B cell (primary cell): ENCODE measurements at regions not wholly inside any gene's neighbourhood (a gene's known extent, or its start where the extent isn't known, plus 50 kb on each side); places are given as distances from the start of the nearest gene placed in this dataset.
"Not testable (repeated sequence)": the region's sequence is repeated elsewhere in the genome, so short reads cannot be mapped to it uniquely, and the experiment has no call there.

Experiments
- ATAC-seq: fragments of 200-7000 bp; cut with Tn5 transposase; one replicate; pipeline ENCODE4 v1.10.0; 2021; ENCODE audit warnings: low read depth, mild to moderate bottlenecking, moderate number of reproducible peaks, moderate library complexity
- CTCF ChIA-PET: fragments of 350-600 bp; sonication (Branson Sonifier 250); formaldehyde crosslinking; loops from one replicate; lab custom pipeline; 2021; ENCODE audit warnings: antibody characterized with exemption, inconsistent platforms; lab: Charles Lee
- POLR2A ChIA-PET: fragments of 350-600 bp; sonication (Branson Sonifier 250); formaldehyde crosslinking; loops from one replicate; lab custom pipeline; 2021; ENCODE audit warnings: antibody characterized with exemption; lab: Charles Lee
- DNase-seq: peaks from one replicate; pipeline ENCODE4 v3.0.0; 2013
- H2AFZ ChIP-seq: 2 replicates; pipeline ENCODE4 v1.6.1; 2012; ENCODE audit warnings: mild to moderate bottlenecking, low read depth, low read length; ENCODE audit not compliant: insufficient read depth, poor library complexity, severe bottlenecking
- H3K27ac ChIP-seq, 2 donors: 1 replicate in 1 of 2; 2 replicates in 1 of 2; pipeline ENCODE4 v1.5.1; 2012 to 2013; ENCODE audit warnings: low read length in 2 of 2, mild to moderate bottlenecking in 2 of 2, moderate library complexity in 1 of 2
- H3K27me3 ChIP-seq, 4 experiments: fragments of 200-600 bp in 1 of 4; sonication (generic) in 1 of 4; replicated peaks in 1 of 4; 1 replicate in 2 of 4; 2 replicates in 2 of 4; pipeline versions ENCODE4 v1.6.1 to v1.7.0; 2013 to 2016; ENCODE audit warnings: low read length in 3 of 4, mild to moderate bottlenecking in 2 of 4, mixed read lengths in 1 of 4, moderate library complexity in 1 of 4; ENCODE audit not compliant: insufficient read depth in 4 of 4, control insufficient read depth in 3 of 4; ENCODE audit errors: control extremely low read depth in 1 of 4
- H3K36me3 ChIP-seq, 2 experiments: replicated peaks in 1 of 2; 1 replicate in 1 of 2; 2 replicates in 1 of 2; pipeline versions ENCODE4 v1.6.1 to v1.7.1; 2013; ENCODE audit warnings: low read length in 1 of 2; ENCODE audit not compliant: insufficient read depth in 2 of 2, control insufficient read depth in 1 of 2; ENCODE audit errors: control extremely low read depth in 1 of 2, extremely low read depth in 1 of 2
- H3K4me1 ChIP-seq, 2 donors: fragments of 200-600 bp in 1 of 2; sonication (generic) in 1 of 2; 1 replicate in 1 of 2; 2 replicates in 1 of 2; pipeline versions ENCODE4 v1.5.1 to v1.6.1; 2013 to 2017; ENCODE audit warnings: low read length in 2 of 2; ENCODE audit not compliant: control insufficient read depth in 2 of 2, insufficient read depth in 2 of 2
- H3K4me2 ChIP-seq: replicated peaks from 2 replicates; pipeline ENCODE3; 2012; ENCODE audit warnings: mild to moderate bottlenecking, low read depth, low read length; ENCODE audit not compliant: poor library complexity, severe bottlenecking
- H3K4me3 ChIP-seq, 5 experiments: fragments of 200-600 bp in 1 of 5; sonication (generic) in 1 of 5; 1 replicate in 3 of 5; 2 replicates in 2 of 5; pipeline versions ENCODE4 v1.5.1 to v1.7.0; 2011 to 2016; ENCODE audit warnings: low read length in 4 of 5, mild to moderate bottlenecking in 4 of 5, low read depth in 2 of 5, control low read depth in 1 of 5, moderate library complexity in 1 of 5; ENCODE audit not compliant: insufficient read depth in 1 of 5; ENCODE audit errors: control extremely low read depth in 1 of 5, extremely low read depth in 1 of 5
- H3K79me2 ChIP-seq: fragments of 200-600 bp; sonication (generic); one replicate; pipeline ENCODE4 v1.6.0; 2016; ENCODE audit warnings: low read length; ENCODE audit not compliant: control insufficient read depth, insufficient read depth
- H3K9ac ChIP-seq: fragments of 200-600 bp; sonication (generic); 2 replicates; pipeline ENCODE4 v1.6.1; 2017; ENCODE audit warnings: mild to moderate bottlenecking, low read length, moderate library complexity
- H3K9me3 ChIP-seq, 3 donors: one replicate each; pipeline versions ENCODE4 v1.6.1 to v1.7.1; 2013; ENCODE audit warnings: low read length in 2 of 3; ENCODE audit not compliant: control insufficient read depth in 2 of 3, insufficient read depth in 1 of 3; ENCODE audit errors: control extremely low read depth in 1 of 3
- H4K20me1 ChIP-seq: 2 replicates; pipeline ENCODE4 v1.6.0; 2012; ENCODE audit warnings: mild to moderate bottlenecking, low read length; ENCODE audit not compliant: insufficient read depth, control insufficient read depth, poor library complexity, severe bottlenecking
- H3K27ac Mint-ChIP-seq: one replicate; pipeline ENCODE4 v1.8.0; 2021; ENCODE audit warnings: mixed read lengths
- H3K27me3 Mint-ChIP-seq: one replicate; pipeline ENCODE4 v1.8.0; 2021; ENCODE audit warnings: mixed read lengths
- H3K4me1 Mint-ChIP-seq: one replicate; pipeline ENCODE4 v1.8.0; 2021; ENCODE audit warnings: mixed read lengths
- H3K4me3 Mint-ChIP-seq: one replicate; pipeline ENCODE4 v1.8.0; 2021; ENCODE audit warnings: mixed read lengths
- H3K9me3 Mint-ChIP-seq: one replicate; pipeline ENCODE4 v1.8.0; 2022; ENCODE audit warnings: mixed read lengths; ENCODE audit not compliant: insufficient read depth
- CTCF ChIP-seq: fragments of 200-600 bp; IDR thresholded peaks from one replicate; pipeline ENCODE4 v1.8.0; 2022; ENCODE audit warnings: antibody characterized with exemption, mild to moderate bottlenecking
- EZH2 ChIP-seq: IDR thresholded peaks from 2 replicates; pipeline ENCODE4 v1.6.1; 2012; ENCODE audit warnings: borderline replicate concordance, low read depth, mild to moderate bottlenecking, moderate library complexity, low read length; ENCODE audit not compliant: insufficient read depth, poor library complexity, severe bottlenecking
- WGBS: methylation state at CpG from one replicate; pipeline ENCODE4 v1.1.5; 2013; ENCODE audit warnings: missing lambda C conversion rate; ENCODE audit not compliant: insufficient coverage; 5-methylcytosine and 5-hydroxymethylcytosine counted together
- intact Hi-C: fragments of 100-400 bp; cut with micrococcal nuclease; formaldehyde crosslinking; loops from one replicate; pipeline ENCODE4 v1.10.0; 2022

GRCh38 chr22:36083056-36083455 is 54.4 kb upstream of the RBFOX2 start:
- ATAC-seq (no peak), DNase-seq (no peak)
- Histone ChIP-seq H3K9me3 (no peaks in the 10 kb centered on the region), H3K4me1 (peaks cover 0 to 3% of the 10 kb centered on the region in 2 donors), H3K27me3 (no peaks in the 10 kb centered on the region), H3K36me3 (no peaks in the 10 kb centered on the region), H3K79me2 (no peaks in the 10 kb centered on the region), H2AFZ (no peak overlapping the region), H3K9ac (no peak overlapping the region), H3K4me2 (no peak overlapping the region), H4K20me1 (no peaks in the 10 kb centered on the region), H3K27ac (no peak overlapping the region), H3K4me3 (no peak overlapping the region)
- Mint-ChIP-seq H3K9me3 (peaks cover 2% of the 10 kb centered on the region), H3K4me3 (no peak overlapping the region), H3K4me1 (no peaks in the 10 kb centered on the region), H3K27ac (no peak overlapping the region), H3K27me3 (peaks cover 6% of the 10 kb centered on the region)
- CTCF ChIA-PET: no interaction called here
- WGBS: 93% methylated on average over 8 of the region's 10 CpGs
- POLR2A ChIA-PET: no interaction called here
- intact Hi-C loops: no loop called here
- TF ChIP-seq EZH2 (no peak), CTCF (no peak)

GRCh38 chr22:36081023-36081431 is 52.4 kb upstream of the RBFOX2 start:
- DNase-seq: no peak
- 93% methylated on average over 6 of the region's 6 CpGs for WGBS
- H3K4me1 ChIP-seq: peaks cover 0 to under 1% of the 10 kb centered on the region in 2 donors
- Mint-ChIP-seq H3K27me3 (peaks cover 9% of the 10 kb centered on the region), H3K9me3 (peaks cover 2% of the 10 kb centered on the region), H3K27ac (no peak overlapping the region), H3K4me3 (no peak overlapping the region), H3K4me1 (no peaks in the 10 kb centered on the region)
- ChIA-PET POLR2A (no interaction called here), CTCF (no interaction called here)
- H3K9ac ChIP-seq: no peak overlapping the region
- H3K27ac ChIP-seq: no peak overlapping the region
- no peak for ATAC-seq
- intact Hi-C loops: no loop called here
- TF ChIP-seq CTCF (no peak), EZH2 (no peak)
- no peak overlapping the region for H3K4me2 ChIP-seq
- no peaks in the 10 kb centered on the region for H3K27me3 ChIP-seq
- H3K79me2 ChIP-seq: no peaks in the 10 kb centered on the region
- H3K4me3 ChIP-seq: no peak overlapping the region
- H2AFZ ChIP-seq: no peak overlapping the region
- H3K9me3 ChIP-seq: peaks cover 0 to under 1% (median 0%) of the 10 kb centered on the region in 3 donors
- no peaks in the 10 kb centered on the region for H4K20me1 ChIP-seq
- H3K36me3 ChIP-seq: no peaks in the 10 kb centered on the region

GRCh38 chr22:36080281-36080680 is 51.7 kb upstream of the RBFOX2 start:
- intact Hi-C loops, H3K9ac ChIP-seq, H3K36me3 ChIP-seq, H3K4me3 Mint-ChIP-seq, H3K27me3 Mint-ChIP-seq, DNase-seq, ATAC-seq, H3K27me3 ChIP-seq, H3K79me2 ChIP-seq, H3K4me3 ChIP-seq, H4K20me1 ChIP-seq, H3K27ac ChIP-seq, H3K4me2 ChIP-seq, H3K27ac Mint-ChIP-seq, H2AFZ ChIP-seq, H3K4me1 ChIP-seq, CTCF ChIA-PET, H3K4me1 Mint-ChIP-seq, H3K9me3 Mint-ChIP-seq, H3K9me3 ChIP-seq: not testable (repeated sequence)
- POLR2A ChIA-PET: interaction anchor here (0.7 kb wide), 1 partner anchor 92 kb away, joined by 4 read pairs; no protein-coding TSS in a partner anchor
